GM19239 (cell line): ENCODE measurements at regions not wholly inside any gene's neighbourhood (a gene's known extent, or its start where the extent isn't known, plus 50 kb on each side); places are given as distances from the start of the nearest gene placed in this dataset.

Source experiments
- DNase-seq: peaks from one replicate; pipeline ENCODE4 v3.0.0; 2011; ENCODE audit warnings: low spot score; ENCODE audit not compliant: insufficient read length
- FAIRE-seq: peaks from 2 replicates; lab custom pipeline; 2011; peaks lifted over from hg19 to GRCh38; lab: Jason Lieb, UNC

DNA sequence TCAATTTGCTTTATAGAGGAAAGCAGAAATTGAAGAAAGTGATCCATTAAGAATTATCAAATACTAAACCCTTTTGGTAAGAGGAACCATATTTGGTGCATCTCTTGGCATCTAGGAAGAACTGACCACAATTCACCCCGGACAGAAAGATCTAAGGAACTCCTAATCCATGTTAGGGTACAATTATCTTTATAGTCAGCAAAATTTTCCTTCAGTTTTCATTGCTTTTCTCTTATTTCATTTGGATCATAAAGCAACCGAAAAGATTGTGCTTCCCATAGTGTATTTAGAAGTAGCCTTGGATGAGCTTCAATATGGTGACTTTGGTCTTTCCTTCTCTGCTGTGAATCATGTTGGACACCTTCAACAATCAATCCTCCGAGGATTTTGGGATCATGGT, 50.1 kb upstream of the IGFBP5 start:
- DNase-seq = no peak
- FAIRE-seq = no peak
